ENCODE measurements at regions not wholly inside any gene's neighbourhood (a gene's known extent, or its start where the extent isn't known, plus 50 kb on each side); places are given as distances from the start of the nearest gene placed in this dataset.

GRCh38 chr11:80519596-80520506, 1079.0 kb upstream of the TENM4 start:
- DNase-seq (ENCODE audit: low spot score): no peak

- DNase-seq (ENCODE audit: low spot score): no peak
These were observed 1076.9 kb upstream of the TENM4 start for GRCh38 chr11:80517701-80518100.

GRCh38 chr11:80515097-80515496, 1074.3 kb upstream of the TENM4 start:
- no peak for DNase-seq (ENCODE audit: low spot score)

GRCh38 chr11:80512491-80512890, 1071.7 kb upstream of the TENM4 start:
- DNase-seq (ENCODE audit: low spot score): no peak

GRCh38 chr11:80505771-80506170, 1064.9 kb upstream of the TENM4 start:
- DNase-seq (ENCODE audit: low spot score): no peak

DNA sequence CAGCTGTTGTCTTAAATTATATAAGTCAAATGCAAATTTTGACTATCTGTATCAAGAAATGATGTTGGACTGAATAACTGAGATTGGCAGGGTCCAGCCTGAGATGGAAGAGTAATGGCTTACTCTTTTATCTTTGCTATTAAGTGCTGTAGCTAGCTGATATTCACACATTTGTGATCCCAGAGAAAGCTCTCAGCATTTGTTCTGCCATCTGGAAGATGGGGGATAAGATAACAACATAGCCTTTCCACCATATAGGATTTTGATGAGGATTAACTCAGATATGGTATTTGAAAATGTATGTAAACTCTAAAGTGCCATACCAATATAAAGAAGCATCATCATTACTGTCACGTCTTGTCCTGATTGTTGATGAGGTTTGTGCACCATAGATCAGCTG, 1063.2 kb upstream of the TENM4 start:
- DNase-seq (ENCODE audit: low spot score): no peak

DNA sequence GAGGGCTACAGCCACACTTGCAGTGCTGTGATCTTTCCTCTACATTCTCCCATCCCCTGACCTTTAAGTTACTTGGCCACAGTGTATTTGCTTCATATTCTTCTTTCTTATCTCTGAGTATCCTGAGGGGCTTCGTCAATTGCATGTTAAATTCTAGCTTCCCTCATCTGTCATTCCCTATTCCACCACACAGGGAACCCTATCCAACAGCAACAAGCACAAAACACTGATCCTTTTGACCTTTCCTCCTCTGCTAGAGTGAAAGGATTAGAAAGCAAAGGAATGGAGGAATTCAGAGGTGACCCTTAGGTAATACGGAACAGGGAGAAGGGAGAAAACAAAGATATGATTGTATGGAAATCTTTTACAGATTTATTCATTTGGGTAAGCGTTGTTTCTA, 1061.7 kb upstream of the TENM4 start:
- DNase-seq (ENCODE audit: low spot score): no peak

DNA sequence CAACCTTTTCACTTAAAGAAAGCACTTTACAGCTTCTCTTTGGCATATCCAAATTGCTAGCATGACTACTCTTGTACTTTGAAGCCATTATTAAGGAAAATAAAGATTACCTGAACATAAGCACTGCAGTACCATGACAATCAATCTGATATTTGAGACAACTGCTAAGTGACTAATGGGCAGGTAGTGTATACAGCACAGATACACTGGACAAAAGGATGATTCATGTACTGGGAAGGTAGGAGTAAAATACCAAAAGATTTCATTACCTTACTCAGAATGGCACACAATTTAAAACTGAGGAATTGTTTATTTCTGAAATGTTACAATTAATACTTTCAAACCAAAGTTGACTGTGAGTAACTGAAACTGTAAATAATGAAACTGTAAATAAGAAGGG, 1054.3 kb upstream of the TENM4 start:
- no peak for DNase-seq (ENCODE audit: low spot score)

DNA sequence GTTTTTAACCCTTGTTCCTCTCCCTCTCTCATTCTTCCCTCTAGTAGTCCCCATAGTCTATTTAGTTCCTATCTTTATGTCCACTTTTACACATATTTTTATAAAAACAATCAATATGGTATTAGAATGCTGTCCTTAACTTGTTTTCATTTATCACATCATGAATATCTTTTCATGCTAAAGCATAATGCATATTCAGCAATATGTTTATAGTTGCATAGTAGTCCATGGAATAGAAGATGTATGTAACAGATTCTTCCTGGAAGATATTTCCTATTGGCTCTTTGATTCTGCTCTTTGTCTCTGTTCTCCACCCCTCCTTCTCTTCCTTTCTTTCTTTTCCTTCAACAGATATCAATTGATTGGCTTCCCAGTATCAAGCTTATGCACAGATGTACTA, 1047.1 kb upstream of the TENM4 start:
- no peak for DNase-seq (ENCODE audit: low spot score)

DNA sequence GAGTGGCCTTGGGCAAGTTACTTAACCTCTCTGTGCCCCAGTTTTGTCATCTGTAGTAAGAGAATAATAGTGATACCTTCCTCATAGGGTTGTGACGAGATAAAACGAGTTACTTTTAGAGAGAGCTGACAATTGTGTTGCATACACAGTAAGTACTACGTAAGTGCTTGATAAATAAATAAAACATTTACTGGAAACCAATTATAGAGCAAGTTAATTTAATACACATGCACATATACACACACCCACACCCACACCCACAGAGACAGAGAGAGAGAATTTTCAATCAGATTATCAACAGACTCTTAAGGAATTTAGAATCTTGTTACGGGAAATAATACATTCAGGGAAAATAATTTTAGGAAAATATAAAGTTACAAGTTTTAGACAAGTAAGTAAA, 1045.8 kb upstream of the TENM4 start:
- DNase-seq (ENCODE audit: low spot score): no peak

- DNase-seq (ENCODE audit: low spot score): no peak
These were observed 1036.3 kb upstream of the TENM4 start for GRCh38 chr11:80477178-80477577.

- no peak for DNase-seq (ENCODE audit: low spot score)
These were observed 1032.7 kb upstream of the TENM4 start for GRCh38 chr11:80473562-80473961.

DNA sequence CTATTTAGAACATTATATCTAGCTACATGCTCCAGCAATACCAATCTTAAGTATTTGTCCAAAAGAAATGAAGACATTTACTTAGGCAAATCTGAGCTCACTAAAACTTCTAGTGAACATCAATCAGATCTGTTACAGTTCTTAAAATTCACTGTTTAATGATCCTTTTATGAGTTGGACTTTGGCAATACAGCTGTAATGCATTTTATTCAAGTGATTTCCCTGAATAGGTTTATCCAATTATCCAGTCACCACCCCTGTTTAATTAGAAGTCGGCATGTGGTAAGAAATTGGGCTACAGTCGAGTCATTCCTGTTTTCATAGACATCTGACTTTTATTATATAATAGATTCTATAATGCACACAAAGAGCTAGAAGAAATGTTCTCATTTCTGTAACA, 1029.0 kb upstream of the TENM4 start:
- no peak for DNase-seq (ENCODE audit: low spot score)

GRCh38 chr11:80466570-80466969, 1025.7 kb upstream of the TENM4 start:
- no peak for DNase-seq (ENCODE audit: low spot score)

- DNase-seq (ENCODE audit: low spot score): no peak
These were observed 1021.4 kb upstream of the TENM4 start for GRCh38 chr11:80462211-80462610.

- no peak for DNase-seq (ENCODE audit: low spot score)
These were observed 1017.5 kb upstream of the TENM4 start for GRCh38 chr11:80458376-80458775.

DNA sequence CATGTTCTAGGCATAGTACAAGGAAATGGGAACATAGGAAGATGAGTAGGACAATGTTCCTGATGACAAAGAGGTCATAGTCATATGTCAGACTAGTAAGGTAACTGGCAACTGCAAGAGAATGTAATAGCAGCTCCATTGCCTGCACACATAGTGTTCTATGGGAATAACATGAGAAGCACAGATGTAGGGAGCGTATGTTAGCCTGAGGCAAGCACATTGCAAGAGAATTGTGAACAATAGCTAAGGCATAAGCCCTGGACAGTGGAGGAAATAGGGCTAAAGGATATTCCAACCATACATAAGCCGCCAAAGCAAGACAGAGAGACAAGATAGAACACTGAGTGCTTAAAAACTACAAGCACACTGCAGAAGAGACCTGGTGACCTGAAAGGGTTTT, 1017.0 kb upstream of the TENM4 start:
- no peak for DNase-seq (ENCODE audit: low spot score)

GRCh38 chr11:80455818-80456217, 1015.0 kb upstream of the TENM4 start:
- DNase-seq (ENCODE audit: low spot score): no peak

DNA sequence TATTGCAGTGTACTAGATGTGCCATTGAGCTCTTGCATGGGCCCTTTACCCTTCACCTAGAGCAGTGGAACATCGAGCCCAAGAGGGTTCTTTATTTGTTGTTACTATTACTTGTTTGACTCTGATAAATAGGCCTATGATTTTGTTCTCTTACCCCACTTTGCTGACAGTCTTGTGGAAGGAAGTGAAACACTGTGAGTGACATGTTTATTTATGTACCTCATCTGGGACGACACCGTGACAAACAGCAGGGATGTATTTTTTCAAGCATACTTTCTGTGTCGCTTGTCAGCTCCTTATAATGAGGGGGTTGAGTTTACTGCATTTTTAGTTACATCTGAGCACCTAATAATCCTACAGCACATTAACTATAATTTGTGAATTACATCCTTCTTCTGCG, 1010.3 kb upstream of the TENM4 start:
- no peak for DNase-seq (ENCODE audit: low spot score)

DNA sequence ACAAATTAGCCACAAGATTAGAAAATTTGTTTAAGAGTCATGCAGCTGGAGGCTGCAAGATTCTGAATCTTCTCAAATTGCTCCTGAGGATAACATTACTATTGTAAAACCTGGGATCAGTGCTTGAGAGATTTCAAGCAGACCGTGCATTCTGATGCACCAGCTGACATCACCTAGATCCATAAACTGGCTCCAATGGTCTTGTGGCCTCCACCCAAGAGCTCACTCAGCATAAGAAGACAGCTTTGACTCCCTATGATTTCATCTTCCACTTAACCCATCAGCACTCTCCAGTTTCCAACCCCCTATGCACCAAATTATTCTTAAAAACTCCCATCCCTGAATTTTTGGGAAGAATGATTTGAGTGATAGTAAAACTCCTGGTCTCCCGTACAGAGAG, 1007.9 kb upstream of the TENM4 start:
- DNase-seq (ENCODE audit: low spot score): no peak

DNA sequence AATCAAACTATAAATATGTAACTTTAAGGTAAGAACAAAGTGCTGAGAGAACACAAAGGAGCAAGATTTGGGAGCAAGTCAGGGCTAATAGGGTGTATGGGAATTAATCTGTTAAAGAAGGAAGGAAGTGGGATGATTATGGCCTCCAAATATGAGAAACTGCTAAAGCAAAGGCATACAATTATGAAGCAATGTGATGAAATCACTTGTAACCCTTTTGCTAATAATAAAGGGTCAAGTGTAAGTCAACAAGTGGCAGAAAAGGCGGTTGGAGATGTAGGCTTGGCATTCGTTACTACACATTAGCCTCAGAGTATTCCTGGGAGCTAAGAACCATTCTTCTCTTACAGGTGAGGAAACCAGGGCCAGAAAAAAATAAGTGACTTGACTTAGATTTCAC, 1002.3 kb upstream of the TENM4 start:
- DNase-seq (ENCODE audit: low spot score): no peak

GRCh38 chr11:80441821-80442220, 1001.0 kb upstream of the TENM4 start:
- DNase-seq (ENCODE audit: low spot score): no peak

DNA sequence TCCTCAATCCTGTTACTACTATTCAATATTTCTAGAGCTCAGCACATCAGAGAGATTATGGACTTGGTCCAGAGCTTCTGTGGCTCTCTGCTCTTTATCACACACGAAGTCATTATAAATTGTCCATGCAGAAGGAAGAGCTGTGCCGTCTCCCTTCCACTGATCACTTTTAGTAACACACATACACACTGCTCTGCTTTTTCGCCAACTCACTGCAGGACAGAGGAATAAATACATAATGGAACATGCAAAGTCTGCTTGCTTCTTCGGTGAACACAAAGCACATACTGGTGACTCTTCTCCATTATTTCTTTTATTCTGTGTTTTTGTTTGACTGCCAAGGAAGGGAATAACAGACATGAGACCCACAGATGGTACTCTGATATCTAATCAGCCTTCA, 1000.0 kb upstream of the TENM4 start:
- no peak for DNase-seq (ENCODE audit: low spot score)

DNA sequence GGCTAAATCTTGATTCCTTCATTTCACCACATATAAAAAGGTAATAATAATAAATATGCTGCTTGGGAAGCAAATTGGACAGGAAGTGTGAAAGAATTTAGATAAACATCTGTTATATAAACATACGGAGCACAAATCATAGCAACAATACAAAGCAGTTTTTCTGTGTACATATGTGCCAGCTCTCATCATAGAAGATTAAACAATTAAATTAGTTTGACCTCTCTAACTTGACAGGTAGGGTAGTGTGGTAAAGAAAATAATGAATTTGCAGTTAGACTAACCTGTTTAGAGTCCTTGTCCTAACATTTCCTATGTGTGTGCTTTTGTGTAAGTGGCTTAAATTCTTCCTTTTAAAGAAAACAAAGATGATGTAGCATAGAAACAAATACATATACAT, 995.7 kb upstream of the TENM4 start:
- DNase-seq (ENCODE audit: low spot score): no peak

Measured in CD4-positive, alpha-beta T cell treated with Interleukin-6 at 100 ng/mL for 8 hours (primary cell).